ENCODE measurements at regions not wholly inside any gene's neighbourhood (a gene's known extent, or its start where the extent isn't known, plus 50 kb on each side); places are given as distances from the start of the nearest gene placed in this dataset.
"Not testable (repeated sequence)": the region's sequence is repeated elsewhere in the genome, so short reads cannot be mapped to it uniquely, and the experiment has no call there.

DNA sequence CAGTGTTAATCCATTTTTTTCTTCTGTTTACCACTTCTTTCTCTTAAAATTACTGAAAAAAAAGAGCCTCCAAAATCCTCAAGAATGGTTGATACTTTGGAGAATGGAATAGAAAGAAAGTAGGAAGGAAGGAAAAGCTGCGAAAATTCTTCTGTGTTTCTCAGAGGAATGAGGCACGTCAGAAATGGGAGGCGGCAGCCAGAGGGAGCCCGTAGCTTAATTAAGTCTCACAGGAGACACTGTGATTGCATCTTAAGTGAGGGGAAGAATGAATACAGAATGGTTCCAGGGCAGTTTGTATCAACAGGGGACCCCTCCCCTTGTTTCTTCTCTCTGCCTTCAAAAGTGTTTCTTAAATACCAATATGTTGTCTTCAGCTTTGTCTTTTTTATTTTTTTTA lies 1099.5 kb downstream of the PLA2G4A start:
- H3K27ac ChIP-seq (ENCODE audit: low read length) = no peak overlapping the region
- no peak for DNase-seq (ENCODE audit: low read depth, low spot score)
- no peaks in the 10 kb centered on the region for H3K27me3 ChIP-seq (ENCODE audit: control insufficient read depth, insufficient read depth, low read length)

GRCh38 chr1:187928696-187929095 lies 1099.9 kb downstream of the PLA2G4A start:
- no peaks in the 10 kb centered on the region for H3K36me3 ChIP-seq (ENCODE audit: control insufficient read depth, insufficient read depth, low read length)
- H3K27ac ChIP-seq (ENCODE audit: low read length) = no peak overlapping the region
- no peaks in the 10 kb centered on the region for H3K27me3 ChIP-seq (ENCODE audit: control insufficient read depth, insufficient read depth, low read length)
- WGBS (ENCODE audit: insufficient coverage, insufficient read length) = no CpG with 5 or more reads among the region's 2 CpGs
- DNase-seq (ENCODE audit: low read depth, low spot score) = no peak
- no peaks in the 10 kb centered on the region; the same call in 1 of the 2 replicates for H3K4me1 ChIP-seq (ENCODE audit: control insufficient read depth, insufficient read depth, low read length)
- H3K4me3 ChIP-seq (ENCODE audit: low read length) = no peak overlapping the region
- no peaks in the 10 kb centered on the region for H3K9me3 ChIP-seq (ENCODE audit: control insufficient read depth, insufficient read depth, low read length)

More for the DNA sequence above, 1099.5 kb downstream of the PLA2G4A start:
- Histone ChIP-seq H3K4me1 (ENCODE audit: control insufficient read depth, insufficient read depth, low read length) (no peaks in the 10 kb centered on the region; the same call in 1 of the 2 replicates), H3K4me3 (ENCODE audit: low read length) (no peak overlapping the region), H3K9me3 (ENCODE audit: control insufficient read depth, insufficient read depth, low read length) (no peaks in the 10 kb centered on the region), H3K36me3 (ENCODE audit: control insufficient read depth, insufficient read depth, low read length) (no peaks in the 10 kb centered on the region)
- no CpG with 5 or more reads among the region's 4 CpGs for WGBS (ENCODE audit: insufficient coverage, insufficient read length)

- Histone ChIP-seq H3K36me3 (ENCODE audit: control insufficient read depth, insufficient read depth, low read length) (no peaks in the 10 kb centered on the region), H3K27ac (ENCODE audit: low read length) (no peak overlapping the region), H3K4me3 (ENCODE audit: low read length) (no peak overlapping the region), H3K27me3 (ENCODE audit: control insufficient read depth, insufficient read depth, low read length) (no peaks in the 10 kb centered on the region), H3K9me3 (ENCODE audit: control insufficient read depth, insufficient read depth, low read length) (no peaks in the 10 kb centered on the region), H3K4me1 (ENCODE audit: control insufficient read depth, insufficient read depth, low read length) (no peaks in the 10 kb centered on the region; the same call in 1 of the 2 replicates)
- WGBS (ENCODE audit: insufficient coverage, insufficient read length) = no CpG with 5 or more reads among the region's 7 CpGs
- DNase-seq (ENCODE audit: low read depth, low spot score) = no peak
These were observed 1103.0 kb downstream of the PLA2G4A start for GRCh38 chr1:187931776-187932175.

DNA sequence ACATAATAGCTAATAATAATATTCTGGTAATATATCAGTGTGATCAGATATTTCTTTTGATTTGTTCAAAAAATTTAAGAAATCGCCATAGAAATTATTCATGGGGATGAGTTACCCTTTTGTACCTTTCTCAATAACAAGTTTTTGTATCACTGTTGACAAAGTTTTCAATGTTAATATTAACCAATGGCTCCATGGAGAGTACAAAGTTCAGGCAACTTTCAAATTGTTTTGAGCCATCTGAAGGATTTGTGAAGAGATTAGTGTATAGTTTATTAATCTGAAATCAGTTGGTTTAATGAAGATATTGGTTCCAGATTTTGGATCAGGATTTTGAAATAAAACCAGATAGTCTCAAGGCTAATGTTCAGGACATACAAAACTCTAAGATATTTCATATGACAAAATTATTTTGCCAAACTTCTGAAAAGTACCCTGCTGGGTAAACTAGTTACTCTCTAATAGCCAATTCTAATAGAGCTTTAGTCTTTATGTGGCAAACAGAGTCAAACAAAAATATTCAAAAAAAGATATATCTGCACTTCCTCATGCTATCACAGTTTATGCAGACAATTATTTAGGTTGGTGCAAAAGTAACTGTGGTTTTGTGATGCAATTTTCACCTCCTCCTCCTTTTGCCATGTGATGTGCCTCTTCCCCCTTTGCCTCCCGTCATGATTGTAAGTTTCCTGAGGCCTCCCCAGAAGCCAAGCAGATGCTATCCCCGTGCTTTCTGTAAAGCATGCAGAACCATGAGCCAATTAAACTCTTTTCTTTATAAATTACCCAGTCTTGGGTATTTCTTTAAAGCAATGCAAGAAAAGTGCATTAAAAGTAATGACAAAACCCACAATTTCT lies 1105.0 kb downstream of the PLA2G4A start:
- no peak overlapping the region for H3K27ac ChIP-seq (ENCODE audit: low read length)
- H3K27me3 ChIP-seq (ENCODE audit: control insufficient read depth, insufficient read depth, low read length) = no peaks in the 10 kb centered on the region
- H3K4me1 ChIP-seq (ENCODE audit: control insufficient read depth, insufficient read depth, low read length) = no peaks in the 10 kb centered on the region; the same call in 1 of the 2 replicates
- no peak for DNase-seq (ENCODE audit: low read depth, low spot score)
- no CpG with 5 or more reads among the region's 3 CpGs for WGBS (ENCODE audit: insufficient coverage, insufficient read length)
- no peaks in the 10 kb centered on the region for H3K9me3 ChIP-seq (ENCODE audit: control insufficient read depth, insufficient read depth, low read length)
- H3K4me3 ChIP-seq (ENCODE audit: low read length) = no peak overlapping the region
- H3K36me3 ChIP-seq (ENCODE audit: control insufficient read depth, insufficient read depth, low read length) = no peaks in the 10 kb centered on the region

DNA sequence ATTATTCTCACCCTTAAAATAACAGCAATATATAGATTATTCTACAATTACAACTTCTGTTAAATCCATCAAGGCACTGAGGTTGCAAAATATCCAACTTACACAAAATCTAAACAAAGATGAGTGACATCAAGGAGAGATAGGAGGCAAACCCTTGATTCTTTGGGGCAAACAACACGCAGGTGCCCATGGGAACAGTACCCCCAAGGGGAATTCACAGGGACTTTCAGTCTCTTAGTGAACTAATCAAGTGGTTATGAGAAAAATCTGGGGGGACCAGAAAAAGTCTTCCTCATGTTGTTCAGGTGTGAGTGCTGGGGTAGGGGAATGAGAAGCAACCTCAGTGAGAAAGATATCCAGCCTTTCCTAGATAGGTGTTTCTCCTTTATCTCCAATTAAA lies 1107.9 kb downstream of the PLA2G4A start:
- Histone ChIP-seq H3K4me1 (ENCODE audit: control insufficient read depth, insufficient read depth, low read length) (no peaks in the 10 kb centered on the region), H3K36me3 (ENCODE audit: control insufficient read depth, insufficient read depth, low read length) (no peaks in the 10 kb centered on the region), H3K27me3 (ENCODE audit: control insufficient read depth, insufficient read depth, low read length) (no peaks in the 10 kb centered on the region), H3K27ac (ENCODE audit: low read length) (no peak overlapping the region), H3K9me3 (ENCODE audit: control insufficient read depth, insufficient read depth, low read length) (no peaks in the 10 kb centered on the region), H3K4me3 (ENCODE audit: low read length) (no peak overlapping the region)
- WGBS (ENCODE audit: insufficient coverage, insufficient read length) = no CpG with 5 or more reads among the region's 1 CpG
- DNase-seq (ENCODE audit: low read depth, low spot score) = no peak

GRCh38 chr1:187938092-187938491 lies 1109.3 kb downstream of the PLA2G4A start:
- WGBS (ENCODE audit: insufficient coverage, insufficient read length) = no CpG with 5 or more reads among the region's 2 CpGs
- no peak overlapping the region for H3K4me3 ChIP-seq (ENCODE audit: low read length)
- H3K27me3 ChIP-seq (ENCODE audit: control insufficient read depth, insufficient read depth, low read length) = no peaks in the 10 kb centered on the region
- no peaks in the 10 kb centered on the region for H3K9me3 ChIP-seq (ENCODE audit: control insufficient read depth, insufficient read depth, low read length)
- H3K36me3 ChIP-seq (ENCODE audit: control insufficient read depth, insufficient read depth, low read length) = no peaks in the 10 kb centered on the region
- H3K4me1 ChIP-seq (ENCODE audit: control insufficient read depth, insufficient read depth, low read length) = no peaks in the 10 kb centered on the region
- no peak overlapping the region for H3K27ac ChIP-seq (ENCODE audit: low read length)
- DNase-seq (ENCODE audit: low read depth, low spot score) = no peak

- Histone ChIP-seq H3K27ac (ENCODE audit: low read length) (no peak overlapping the region), H3K4me1 (ENCODE audit: control insufficient read depth, insufficient read depth, low read length) (no peaks in the 10 kb centered on the region), H3K27me3 (ENCODE audit: control insufficient read depth, insufficient read depth, low read length) (no peaks in the 10 kb centered on the region), H3K4me3 (ENCODE audit: low read length) (no peak overlapping the region), H3K9me3 (ENCODE audit: control insufficient read depth, insufficient read depth, low read length) (no peaks in the 10 kb centered on the region), H3K36me3 (ENCODE audit: control insufficient read depth, insufficient read depth, low read length) (no peaks in the 10 kb centered on the region)
- 100% methylated on average over 2 of the region's 4 CpGs for WGBS (ENCODE audit: insufficient coverage, insufficient read length)
- DNase-seq (ENCODE audit: low read depth, low spot score) = no peak
These were observed 1114.2 kb downstream of the PLA2G4A start for GRCh38 chr1:187942986-187943385.

- H3K4me1 ChIP-seq (ENCODE audit: control insufficient read depth, insufficient read depth, low read length) = no peaks in the 10 kb centered on the region
- no peaks in the 10 kb centered on the region for H3K27me3 ChIP-seq (ENCODE audit: control insufficient read depth, insufficient read depth, low read length)
- no peaks in the 10 kb centered on the region for H3K36me3 ChIP-seq (ENCODE audit: control insufficient read depth, insufficient read depth, low read length)
- DNase-seq (ENCODE audit: low read depth, low spot score) = no peak
- H3K27ac ChIP-seq (ENCODE audit: low read length) = no peak overlapping the region
- no CpG with 5 or more reads among the region's 2 CpGs for WGBS (ENCODE audit: insufficient coverage, insufficient read length)
- H3K9me3 ChIP-seq (ENCODE audit: control insufficient read depth, insufficient read depth, low read length) = no peaks in the 10 kb centered on the region
- no peak overlapping the region for H3K4me3 ChIP-seq (ENCODE audit: low read length)
These were observed 1115.1 kb downstream of the PLA2G4A start for GRCh38 chr1:187943606-187944403.

GRCh38 chr1:187946661-187947060 lies 1117.9 kb downstream of the PLA2G4A start:
- H3K27me3 ChIP-seq (ENCODE audit: control insufficient read depth, insufficient read depth, low read length); H3K36me3 ChIP-seq (ENCODE audit: control insufficient read depth, insufficient read depth, low read length); DNase-seq (ENCODE audit: low read depth, low spot score); H3K9me3 ChIP-seq (ENCODE audit: control insufficient read depth, insufficient read depth, low read length); H3K27ac ChIP-seq (ENCODE audit: low read length); H3K4me3 ChIP-seq (ENCODE audit: low read length); H3K4me1 ChIP-seq (ENCODE audit: control insufficient read depth, insufficient read depth, low read length): not testable (repeated sequence)
- WGBS (ENCODE audit: insufficient coverage, insufficient read length) = no CpG with 5 or more reads among the region's 3 CpGs

DNA sequence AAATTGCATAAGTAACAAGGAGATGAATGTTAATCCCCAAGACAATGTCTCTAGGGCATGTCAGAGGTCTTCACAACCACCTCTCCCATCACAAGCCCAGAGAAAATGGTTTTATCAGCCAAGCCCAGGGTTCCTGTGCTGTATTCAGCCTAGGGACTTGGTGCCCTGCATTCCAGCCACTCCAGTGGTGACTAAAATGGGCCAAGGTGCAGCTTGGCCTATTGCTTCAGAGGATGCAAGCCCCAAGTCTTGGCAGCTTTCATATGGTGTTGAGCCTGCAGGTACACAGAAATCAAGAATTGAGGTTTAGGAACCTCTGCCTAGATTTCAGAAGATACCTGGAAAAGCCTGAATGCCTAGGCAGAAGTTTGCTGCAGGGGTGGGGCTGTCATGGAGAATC lies 1118.6 kb downstream of the PLA2G4A start:
- Histone ChIP-seq H3K9me3 (ENCODE audit: control insufficient read depth, insufficient read depth, low read length) (no peaks in the 10 kb centered on the region), H3K36me3 (ENCODE audit: control insufficient read depth, insufficient read depth, low read length) (no peaks in the 10 kb centered on the region), H3K27me3 (ENCODE audit: control insufficient read depth, insufficient read depth, low read length) (no peaks in the 10 kb centered on the region), H3K4me3 (ENCODE audit: low read length) (no peak overlapping the region), H3K27ac (ENCODE audit: low read length) (no peak overlapping the region), H3K4me1 (ENCODE audit: control insufficient read depth, insufficient read depth, low read length) (no peaks in the 10 kb centered on the region)
- no peak for DNase-seq (ENCODE audit: low read depth, low spot score)

Measured in iPS DF 6.9 (cell line).